ENCODE measurements at regions not wholly inside any gene's neighbourhood (a gene's known extent, or its start where the extent isn't known, plus 50 kb on each side); places are given as distances from the start of the nearest gene placed in this dataset.
A peak's percentile ranks its signal among the peaks of the same experiment; 100 is the strongest.

DNA sequence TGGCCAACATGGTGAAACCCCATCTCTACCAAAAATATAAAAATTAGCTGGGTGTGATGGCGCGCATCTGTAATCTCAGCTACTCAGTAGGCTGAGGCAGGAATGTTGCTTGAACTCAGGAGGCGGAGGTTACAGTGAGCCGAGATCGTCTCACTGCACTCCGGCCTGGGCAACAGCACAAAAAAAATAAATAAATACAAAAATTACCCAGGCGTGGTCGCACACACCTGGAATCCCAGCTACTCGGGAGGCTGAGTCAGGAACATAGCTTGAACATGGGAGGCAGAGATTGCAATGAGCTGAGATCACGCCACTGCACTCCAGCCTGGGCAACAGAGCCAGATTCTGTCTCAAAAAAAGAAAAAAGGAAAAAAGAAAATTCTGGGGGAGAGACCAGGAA is 80.1 kb downstream of the PHETA1 start:
- TF ChIP-seq POLR2AphosphoS2 (conservative IDR thresholded peaks at IDR 0.05; ENCODE audit: low read length) = no peak
- H3K4me1 ChIP-seq = no peaks in the 10 kb centered on the region
- no peak overlapping the region for H3K27ac ChIP-seq
- no peak overlapping the region for H3K4me2 ChIP-seq
- ATAC-seq = no peak
- WGBS (ENCODE audit: missing lambda C conversion rate) = 73% methylated on average over 10 of the region's 10 CpGs
- ChIA-PET POLR2A (no interaction called here), CTCF (interaction anchor here (3.7 to 4.9 kb wide), 2 partner anchors 11 to 21 kb away, joined by 11 to 29 read pairs; no protein-coding TSS in a partner anchor)
- H3K4me3 ChIP-seq = no peak overlapping the region
- no peak for DNase-seq (ENCODE audit: low read depth in 1 of 2, low spot score in 1 of 2)
- no peak for FAIRE-seq
- H3K9me3 ChIP-seq = no peaks in the 10 kb centered on the region

DNA sequence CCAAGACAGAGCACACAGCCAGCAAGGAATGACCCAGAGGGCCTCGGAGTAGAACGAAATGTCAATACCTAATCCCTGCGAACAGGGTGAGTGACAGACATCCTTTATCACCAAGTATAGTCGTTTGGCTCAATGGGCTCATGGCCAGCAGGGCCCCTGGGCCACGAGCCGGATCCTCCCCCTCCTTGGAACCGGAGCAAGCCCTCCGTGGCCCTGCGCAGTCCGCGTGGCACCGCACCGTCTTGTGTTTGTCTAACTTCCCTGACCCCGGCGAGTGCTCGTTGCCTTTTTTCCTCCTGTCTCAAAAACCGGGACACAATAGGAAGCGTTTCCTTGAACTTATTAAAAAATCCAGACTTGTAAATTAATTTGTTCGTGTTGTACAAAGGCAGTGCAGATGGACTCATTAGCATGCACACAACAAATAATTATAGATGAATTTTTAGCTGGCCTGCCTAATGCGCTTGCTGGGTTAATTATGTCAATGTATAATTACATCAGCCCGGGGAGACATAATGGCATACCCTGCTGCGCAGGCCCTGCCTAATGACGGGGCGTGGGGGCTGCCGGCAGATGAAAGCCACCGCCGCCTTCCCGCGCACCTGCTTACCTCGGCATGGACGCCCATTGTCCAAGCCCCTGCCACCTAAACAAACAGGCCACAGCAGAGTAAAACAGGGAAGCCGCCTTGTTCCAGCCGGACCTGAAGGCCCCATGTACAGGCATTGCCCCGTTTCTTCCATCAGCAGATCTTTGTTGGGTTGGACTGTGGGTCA is 81.6 kb downstream of the PHETA1 start:
- ChIA-PET POLR2A (no interaction called here), CTCF (interaction anchor here (0.8 to 4.9 kb wide), 5 partner anchors 11 to 394 kb away, joined by 3 to 29 read pairs (median 5); no protein-coding TSS in a partner anchor)
- no peaks in the 10 kb centered on the region for H3K9me3 ChIP-seq
- no peak for DNase-seq (ENCODE audit: low read depth in 1 of 2, low spot score in 1 of 2)
- ATAC-seq = no peak
- TF ChIP-seq, protein P1, sequence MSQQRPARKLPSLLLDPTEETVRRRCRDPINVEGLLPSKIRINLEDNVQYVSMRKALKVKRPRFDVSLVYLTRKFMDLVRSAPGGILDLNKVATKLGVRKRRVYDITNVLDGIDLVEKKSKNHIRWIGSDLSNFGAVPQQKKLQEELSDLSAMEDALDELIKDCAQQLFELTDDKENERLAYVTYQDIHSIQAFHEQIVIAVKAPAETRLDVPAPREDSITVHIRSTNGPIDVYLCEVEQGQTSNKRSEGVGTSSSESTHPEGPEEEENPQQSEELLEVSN (IDR thresholded peaks at IDR 0.05; ENCODE audit: borderline replicate concordance, low read depth) = no peak
- no peaks in the 10 kb centered on the region for H3K4me1 ChIP-seq
- no peak for FAIRE-seq
- WGBS (ENCODE audit: missing lambda C conversion rate) = 76% methylated on average over 34 of the region's 34 CpGs
- no peak overlapping the region for H3K4me3 ChIP-seq
- no peak overlapping the region for H3K27ac ChIP-seq
- H3K4me2 ChIP-seq = no peak overlapping the region

DNA sequence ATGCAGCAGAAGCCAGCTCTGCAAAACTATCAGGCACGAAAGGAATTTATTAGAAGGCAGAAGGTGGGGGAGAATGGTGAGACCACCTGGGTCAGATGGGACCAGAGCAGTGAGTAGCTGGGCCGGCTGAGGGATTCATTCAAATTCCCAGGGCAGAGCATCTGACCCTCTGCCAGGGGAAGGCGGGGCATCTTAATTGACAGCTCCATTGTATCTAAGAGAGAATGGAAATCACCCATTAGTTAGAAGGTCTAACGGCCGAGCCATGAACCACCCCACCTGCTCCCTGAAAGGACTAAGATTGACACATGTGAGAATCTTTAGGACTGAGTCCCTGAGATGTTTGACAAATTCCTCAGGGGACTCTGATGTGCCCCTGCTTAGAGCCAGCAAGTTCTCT is 83.7 kb downstream of the PHETA1 start:
- Histone ChIP-seq H3K9me3 (peaks cover 7% of the 10 kb centered on the region; the same call in 1 of the 3 replicates), H3K27ac (no peak overlapping the region), H3K4me3 (no peak overlapping the region), H3K4me1 (no peaks in the 10 kb centered on the region), H3K4me2 (no peak overlapping the region)
- ATAC-seq (no peak), DNase-seq (ENCODE audit: low read depth in 1 of 2, low spot score in 1 of 2) (no peak), FAIRE-seq (no peak)
- CTCF ChIA-PET = interaction anchor here (1.6 to 3.7 kb wide), 4 partner anchors 13 to 17 kb away, joined by 6 to 11 read pairs (median 8); no protein-coding TSS in a partner anchor
- WGBS (ENCODE audit: missing lambda C conversion rate) = 65% methylated on average over 5 of the region's 5 CpGs
- TF ChIP-seq FOSL2 (IDR thresholded peaks at IDR 0.05) (no peak), FOSL2 (CRISPR knock-in tag; IDR thresholded peaks at IDR 0.05) (no peak), ZC3H11A (IDR thresholded peaks at IDR 0.05) (no peak), KDM5A (IDR thresholded peaks at IDR 0.05) (no peak), RNF2 (IDR thresholded peaks at IDR 0.05; ENCODE audit: borderline replicate concordance, low read depth) (no peak), NR3C1 (IDR thresholded peaks at IDR 0.05) (no peak)
- TF ChIP-seq, protein P2, sequence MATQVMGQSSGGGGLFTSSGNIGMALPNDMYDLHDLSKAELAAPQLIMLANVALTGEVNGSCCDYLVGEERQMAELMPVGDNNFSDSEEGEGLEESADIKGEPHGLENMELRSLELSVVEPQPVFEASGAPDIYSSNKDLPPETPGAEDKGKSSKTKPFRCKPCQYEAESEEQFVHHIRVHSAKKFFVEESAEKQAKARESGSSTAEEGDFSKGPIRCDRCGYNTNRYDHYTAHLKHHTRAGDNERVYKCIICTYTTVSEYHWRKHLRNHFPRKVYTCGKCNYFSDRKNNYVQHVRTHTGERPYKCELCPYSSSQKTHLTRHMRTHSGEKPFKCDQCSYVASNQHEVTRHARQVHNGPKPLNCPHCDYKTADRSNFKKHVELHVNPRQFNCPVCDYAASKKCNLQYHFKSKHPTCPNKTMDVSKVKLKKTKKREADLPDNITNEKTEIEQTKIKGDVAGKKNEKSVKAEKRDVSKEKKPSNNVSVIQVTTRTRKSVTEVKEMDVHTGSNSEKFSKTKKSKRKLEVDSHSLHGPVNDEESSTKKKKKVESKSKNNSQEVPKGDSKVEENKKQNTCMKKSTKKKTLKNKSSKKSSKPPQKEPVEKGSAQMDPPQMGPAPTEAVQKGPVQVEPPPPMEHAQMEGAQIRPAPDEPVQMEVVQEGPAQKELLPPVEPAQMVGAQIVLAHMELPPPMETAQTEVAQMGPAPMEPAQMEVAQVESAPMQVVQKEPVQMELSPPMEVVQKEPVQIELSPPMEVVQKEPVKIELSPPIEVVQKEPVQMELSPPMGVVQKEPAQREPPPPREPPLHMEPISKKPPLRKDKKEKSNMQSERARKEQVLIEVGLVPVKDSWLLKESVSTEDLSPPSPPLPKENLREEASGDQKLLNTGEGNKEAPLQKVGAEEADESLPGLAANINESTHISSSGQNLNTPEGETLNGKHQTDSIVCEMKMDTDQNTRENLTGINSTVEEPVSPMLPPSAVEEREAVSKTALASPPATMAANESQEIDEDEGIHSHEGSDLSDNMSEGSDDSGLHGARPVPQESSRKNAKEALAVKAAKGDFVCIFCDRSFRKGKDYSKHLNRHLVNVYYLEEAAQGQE (IDR thresholded peaks at IDR 0.05) = no peak
- TF ChIP-seq, protein P3, sequence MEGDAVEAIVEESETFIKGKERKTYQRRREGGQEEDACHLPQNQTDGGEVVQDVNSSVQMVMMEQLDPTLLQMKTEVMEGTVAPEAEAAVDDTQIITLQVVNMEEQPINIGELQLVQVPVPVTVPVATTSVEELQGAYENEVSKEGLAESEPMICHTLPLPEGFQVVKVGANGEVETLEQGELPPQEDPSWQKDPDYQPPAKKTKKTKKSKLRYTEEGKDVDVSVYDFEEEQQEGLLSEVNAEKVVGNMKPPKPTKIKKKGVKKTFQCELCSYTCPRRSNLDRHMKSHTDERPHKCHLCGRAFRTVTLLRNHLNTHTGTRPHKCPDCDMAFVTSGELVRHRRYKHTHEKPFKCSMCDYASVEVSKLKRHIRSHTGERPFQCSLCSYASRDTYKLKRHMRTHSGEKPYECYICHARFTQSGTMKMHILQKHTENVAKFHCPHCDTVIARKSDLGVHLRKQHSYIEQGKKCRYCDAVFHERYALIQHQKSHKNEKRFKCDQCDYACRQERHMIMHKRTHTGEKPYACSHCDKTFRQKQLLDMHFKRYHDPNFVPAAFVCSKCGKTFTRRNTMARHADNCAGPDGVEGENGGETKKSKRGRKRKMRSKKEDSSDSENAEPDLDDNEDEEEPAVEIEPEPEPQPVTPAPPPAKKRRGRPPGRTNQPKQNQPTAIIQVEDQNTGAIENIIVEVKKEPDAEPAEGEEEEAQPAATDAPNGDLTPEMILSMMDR (IDR thresholded peaks at IDR 0.05) = no peak
- POLR2A ChIA-PET = no interaction called here

DNA sequence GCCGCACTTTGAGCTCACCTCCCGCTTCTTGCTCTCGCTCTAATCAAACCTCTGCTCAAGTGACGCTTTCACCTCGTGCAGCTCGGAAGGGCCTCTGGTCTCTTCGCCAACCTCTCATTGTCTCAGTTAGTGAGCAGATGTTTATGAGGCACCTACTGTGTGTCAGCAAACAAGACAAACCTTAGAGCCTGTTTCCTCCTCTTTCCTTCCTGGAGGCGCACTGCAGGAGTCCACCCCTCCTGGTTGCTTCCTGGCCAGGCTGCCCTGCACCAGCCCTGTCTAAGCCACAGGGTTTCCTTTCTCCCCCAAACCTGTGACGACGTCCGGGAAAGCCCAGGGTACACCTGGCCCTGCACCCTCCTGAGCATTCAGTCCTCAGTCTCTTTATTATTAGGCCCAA is 84.2 kb downstream of the PHETA1 start:
- ChIA-PET POLR2A (no interaction called here), CTCF (interaction anchor here (1.6 to 2.8 kb wide), 3 partner anchors 13 to 17 kb away, joined by 6 to 8 read pairs (median 8); no protein-coding TSS in a partner anchor)
- peak in 1 of 2 experiments; percentile 15; a peak in 2 of 6 replicates for ATAC-seq
- no peak overlapping the region for H3K4me2 ChIP-seq
- TF ChIP-seq PHF8 (IDR thresholded peaks at IDR 0.05; ENCODE audit: borderline replicate concordance, low read depth) (no peak), SREBF2 (IDR thresholded peaks at IDR 0.05) (no peak), ZFP36 (IDR thresholded peaks at IDR 0.05; ENCODE audit: borderline replicate concordance, partially characterized antibody) (no peak), NR3C1 (IDR thresholded peaks at IDR 0.05) (no peak), KDM5A (IDR thresholded peaks at IDR 0.05) (no peak)
- TF ChIP-seq, protein P4, sequence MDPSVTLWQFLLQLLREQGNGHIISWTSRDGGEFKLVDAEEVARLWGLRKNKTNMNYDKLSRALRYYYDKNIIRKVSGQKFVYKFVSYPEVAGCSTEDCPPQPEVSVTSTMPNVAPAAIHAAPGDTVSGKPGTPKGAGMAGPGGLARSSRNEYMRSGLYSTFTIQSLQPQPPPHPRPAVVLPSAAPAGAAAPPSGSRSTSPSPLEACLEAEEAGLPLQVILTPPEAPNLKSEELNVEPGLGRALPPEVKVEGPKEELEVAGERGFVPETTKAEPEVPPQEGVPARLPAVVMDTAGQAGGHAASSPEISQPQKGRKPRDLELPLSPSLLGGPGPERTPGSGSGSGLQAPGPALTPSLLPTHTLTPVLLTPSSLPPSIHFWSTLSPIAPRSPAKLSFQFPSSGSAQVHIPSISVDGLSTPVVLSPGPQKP (IDR thresholded peaks at IDR 0.05; ENCODE audit: low read depth, low read length) = no peak
- no peak for DNase-seq (ENCODE audit: low read depth in 1 of 2, low spot score in 1 of 2)
- no peaks in the 10 kb centered on the region for H3K4me1 ChIP-seq
- peaks cover 7% of the 10 kb centered on the region; the same call in 1 of the 3 replicates for H3K9me3 ChIP-seq
- no peak for FAIRE-seq
- no peak overlapping the region for H3K27ac ChIP-seq
- 86% methylated on average over 11 of the region's 11 CpGs for WGBS (ENCODE audit: missing lambda C conversion rate)
- H3K4me3 ChIP-seq = no peak overlapping the region

All from A549 (cell line).